SU-DHL-6 (cell line): ENCODE measurements at regions not wholly inside any gene's neighbourhood (a gene's known extent, or its start where the extent isn't known, plus 50 kb on each side); places are given as distances from the start of the nearest gene placed in this dataset.

ENCODE experiments used
- CTCF ChIP-seq: fragments of 200-600 bp; sonication (generic); IDR thresholded peaks from one replicate; pipeline ENCODE4 v1.5.1; 2017; ENCODE audit warnings: antibody characterized with exemption, mild to moderate bottlenecking, low read length, moderate library complexity; ENCODE audit not compliant: insufficient read depth, poor library complexity, severe bottlenecking
- EZH2phosphoT487 ChIP-seq: fragments of 200-600 bp; sonication (generic), shearing (Covaris generic); conservative IDR thresholded peaks from 2 replicates; pipeline ENCODE4 v1.6.1; 2018; ENCODE audit warnings: mild to moderate bottlenecking, antibody characterized with exemption, low read length, moderate library complexity, mixed read lengths

GRCh38 chr4:176927664-176928063 is 134.9 kb upstream of the VEGFC start:
- TF ChIP-seq CTCF (no peak), EZH2phosphoT487 (no peak)
